GM12801 (cell line): ENCODE measurements at regions not wholly inside any gene's neighbourhood (a gene's known extent, or its start where the extent isn't known, plus 50 kb on each side); places are given as distances from the start of the nearest gene placed in this dataset.

Experiments
- CTCF ChIP-seq: IDR thresholded peaks from one replicate; pipeline ENCODE4 v1.5.1; 2011; ENCODE audit warnings: control low read depth; ENCODE audit not compliant: insufficient read length; ENCODE audit errors: extremely low read depth

DNA sequence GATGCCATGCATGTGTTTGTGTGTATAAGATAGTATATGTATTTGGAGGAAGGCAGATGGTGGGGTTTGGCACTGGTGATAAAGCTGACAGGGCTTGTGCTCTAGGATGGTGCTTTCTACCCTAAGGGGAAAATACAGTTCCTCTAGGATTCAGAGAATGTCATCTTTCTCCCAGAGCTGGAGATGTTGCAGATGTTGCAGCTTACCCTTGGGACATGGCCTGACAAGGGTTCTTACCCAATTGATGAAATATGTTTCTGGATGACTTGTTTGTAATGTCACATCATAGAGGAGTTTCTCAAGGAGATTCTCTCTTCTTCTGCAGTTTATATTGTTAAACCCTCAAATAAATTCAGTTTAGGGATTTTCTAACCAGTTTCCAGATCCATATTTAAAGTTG is 52.5 kb upstream of the PITX2 start:
- TF ChIP-seq CTCF, result no peak

GRCh38 chr4:110676241-110676640 is 53.4 kb upstream of the PITX2 start:
- TF ChIP-seq CTCF, result no peak

DNA sequence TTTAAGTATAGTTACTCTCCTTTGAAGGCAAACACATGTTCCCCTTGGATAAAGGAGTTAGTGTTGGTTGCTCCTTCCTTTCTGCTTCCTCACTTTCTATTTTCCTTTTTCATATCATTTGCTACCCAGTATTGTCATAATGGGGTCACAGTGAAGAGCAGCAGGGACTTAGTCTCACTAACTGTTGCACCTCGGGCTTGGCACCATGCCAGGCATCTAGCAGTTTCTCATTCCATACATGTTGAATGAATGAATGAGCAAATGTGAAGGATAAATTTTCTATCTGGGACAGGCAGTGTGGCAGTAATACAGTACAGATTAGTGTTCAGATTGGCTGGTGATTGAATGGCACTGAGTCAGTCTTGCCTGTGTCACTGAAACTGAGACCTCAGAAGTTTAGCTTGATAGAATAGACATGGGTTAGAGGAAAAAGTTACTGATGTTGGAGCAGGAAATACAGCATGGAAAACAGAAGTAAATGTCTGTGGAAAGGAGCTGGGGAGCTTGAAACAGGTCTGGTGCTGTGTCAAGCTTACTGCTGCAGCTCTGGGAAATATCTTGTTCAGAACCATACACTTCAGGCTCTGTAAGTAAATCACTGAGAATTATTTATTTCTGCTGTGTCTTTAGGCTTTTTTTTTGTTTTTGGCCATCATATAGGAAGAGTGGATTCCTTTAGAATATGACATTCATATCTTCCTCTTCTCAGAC is 55.8 kb upstream of the PITX2 start:
- no peak for TF ChIP-seq CTCF

GRCh38 chr4:110680265-110680664 is 57.4 kb upstream of the PITX2 start:
- TF ChIP-seq CTCF, result no peak

- no peak for TF ChIP-seq CTCF
Observed at GRCh38 chr4:110681381-110681780, 58.5 kb upstream of the PITX2 start.

DNA sequence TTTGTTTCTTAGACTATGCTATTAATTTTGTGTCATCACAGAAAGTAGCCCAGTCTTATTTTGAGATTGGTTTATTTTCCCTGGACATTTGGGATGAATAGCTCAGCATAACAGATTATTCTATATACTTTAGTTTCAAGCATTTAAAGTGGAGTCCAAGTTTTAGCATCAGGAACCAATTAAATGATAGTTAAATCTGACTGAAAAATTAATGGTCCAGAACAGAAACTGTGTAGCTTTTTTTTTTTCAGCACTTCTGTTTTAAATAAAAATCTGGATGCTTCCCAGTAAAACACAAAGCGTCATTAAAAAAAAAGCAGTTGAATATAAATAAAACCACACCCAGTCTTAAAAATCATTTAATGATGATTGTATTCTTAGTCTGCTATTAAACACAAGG is 59.4 kb upstream of the PITX2 start:
- TF ChIP-seq CTCF, result no peak

- no peak for TF ChIP-seq CTCF
Observed at GRCh38 chr4:110683601-110684000, 60.7 kb upstream of the PITX2 start.

DNA sequence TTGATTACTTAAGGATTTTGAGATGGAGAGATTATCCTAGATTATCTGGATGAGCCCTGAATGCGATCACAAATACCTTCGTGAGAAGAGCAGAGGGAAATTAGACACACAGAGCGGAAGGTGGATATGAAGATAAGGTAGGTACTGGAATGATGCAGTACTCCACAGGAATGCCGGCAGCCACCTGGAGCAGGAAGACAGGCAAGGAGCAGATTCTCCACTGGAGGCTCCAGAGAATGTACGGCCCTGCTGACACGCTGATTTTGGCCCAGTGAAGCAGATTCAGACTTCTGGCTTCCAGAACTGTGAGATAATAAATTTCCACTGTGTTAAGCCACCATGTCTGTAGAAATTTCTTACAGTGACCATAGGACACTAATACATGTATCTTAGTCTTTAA is 79.4 kb upstream of the PITX2 start:
- TF ChIP-seq CTCF, result no peak
